ENCODE measurements at regions not wholly inside any gene's neighbourhood (a gene's known extent, or its start where the extent isn't known, plus 50 kb on each side); places are given as distances from the start of the nearest gene placed in this dataset.

DNA sequence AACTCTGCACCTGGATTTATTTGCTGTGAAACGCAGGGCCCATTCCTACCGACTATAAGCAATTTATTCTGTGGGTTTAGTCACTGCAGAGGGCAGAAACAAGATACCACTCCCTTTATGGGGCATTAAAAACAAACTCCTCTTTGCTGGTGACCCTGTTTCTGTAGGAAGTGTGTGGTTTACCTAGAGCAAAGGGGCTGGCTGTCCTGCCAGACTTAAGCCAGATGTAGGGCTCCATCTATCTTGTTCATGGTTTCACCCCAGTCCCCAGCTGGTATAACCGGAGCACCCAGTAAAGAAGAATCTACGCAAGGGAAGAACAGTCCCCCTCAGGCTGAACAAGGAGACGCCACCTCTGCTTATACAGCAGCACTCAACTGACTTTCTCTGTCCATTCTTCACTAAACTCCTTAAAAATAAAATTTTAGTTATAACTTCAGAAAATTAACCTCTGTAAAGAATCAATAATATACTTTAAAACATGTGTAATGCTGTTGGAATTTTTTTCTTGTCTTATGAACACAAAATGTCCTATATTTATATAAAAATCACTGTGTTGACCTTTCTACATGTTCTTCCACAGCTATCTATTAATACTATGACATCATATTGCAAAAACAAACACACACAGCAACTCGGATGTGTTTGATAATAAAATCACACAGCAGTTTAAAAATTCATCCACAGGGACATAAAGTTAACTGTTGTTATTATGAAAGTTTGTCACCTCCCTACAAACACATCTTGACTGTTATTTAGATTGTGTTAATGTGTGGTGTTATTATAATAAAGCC lies 126.1 kb upstream of the RPS6KA2 start:
- TF ChIP-seq, protein P1, sequence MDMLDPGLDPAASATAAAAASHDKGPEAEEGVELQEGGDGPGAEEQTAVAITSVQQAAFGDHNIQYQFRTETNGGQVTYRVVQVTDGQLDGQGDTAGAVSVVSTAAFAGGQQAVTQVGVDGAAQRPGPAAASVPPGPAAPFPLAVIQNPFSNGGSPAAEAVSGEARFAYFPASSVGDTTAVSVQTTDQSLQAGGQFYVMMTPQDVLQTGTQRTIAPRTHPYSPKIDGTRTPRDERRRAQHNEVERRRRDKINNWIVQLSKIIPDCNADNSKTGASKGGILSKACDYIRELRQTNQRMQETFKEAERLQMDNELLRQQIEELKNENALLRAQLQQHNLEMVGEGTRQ (IDR thresholded peaks at IDR 0.05) = no peak
- TF ChIP-seq RCOR1 (IDR thresholded peaks at IDR 0.05; ENCODE audit: low read depth, low read length) = no peak
- TF ChIP-seq RFX5 (IDR thresholded peaks at IDR 0.05) = no peak
- TF ChIP-seq, protein P2, sequence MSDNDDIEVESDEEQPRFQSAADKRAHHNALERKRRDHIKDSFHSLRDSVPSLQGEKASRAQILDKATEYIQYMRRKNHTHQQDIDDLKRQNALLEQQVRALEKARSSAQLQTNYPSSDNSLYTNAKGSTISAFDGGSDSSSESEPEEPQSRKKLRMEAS (IDR thresholded peaks at IDR 0.05) = no peak
- TF ChIP-seq ZNF302 (CRISPR knock-in tag; IDR thresholded peaks at IDR 0.05) = no peak
- TF ChIP-seq EP300 (IDR thresholded peaks at IDR 0.05) = no peak
- no peak for TF ChIP-seq HDAC2 (IDR thresholded peaks at IDR 0.05)
- TF ChIP-seq, protein P3, sequence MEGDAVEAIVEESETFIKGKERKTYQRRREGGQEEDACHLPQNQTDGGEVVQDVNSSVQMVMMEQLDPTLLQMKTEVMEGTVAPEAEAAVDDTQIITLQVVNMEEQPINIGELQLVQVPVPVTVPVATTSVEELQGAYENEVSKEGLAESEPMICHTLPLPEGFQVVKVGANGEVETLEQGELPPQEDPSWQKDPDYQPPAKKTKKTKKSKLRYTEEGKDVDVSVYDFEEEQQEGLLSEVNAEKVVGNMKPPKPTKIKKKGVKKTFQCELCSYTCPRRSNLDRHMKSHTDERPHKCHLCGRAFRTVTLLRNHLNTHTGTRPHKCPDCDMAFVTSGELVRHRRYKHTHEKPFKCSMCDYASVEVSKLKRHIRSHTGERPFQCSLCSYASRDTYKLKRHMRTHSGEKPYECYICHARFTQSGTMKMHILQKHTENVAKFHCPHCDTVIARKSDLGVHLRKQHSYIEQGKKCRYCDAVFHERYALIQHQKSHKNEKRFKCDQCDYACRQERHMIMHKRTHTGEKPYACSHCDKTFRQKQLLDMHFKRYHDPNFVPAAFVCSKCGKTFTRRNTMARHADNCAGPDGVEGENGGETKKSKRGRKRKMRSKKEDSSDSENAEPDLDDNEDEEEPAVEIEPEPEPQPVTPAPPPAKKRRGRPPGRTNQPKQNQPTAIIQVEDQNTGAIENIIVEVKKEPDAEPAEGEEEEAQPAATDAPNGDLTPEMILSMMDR (IDR thresholded peaks at IDR 0.05) = no peak
- no peak for TF ChIP-seq POLR2A (IDR thresholded peaks at IDR 0.05; ENCODE audit: low read length)
- TF ChIP-seq CEBPB (IDR thresholded peaks at IDR 0.05) = no peak
- no peak for TF ChIP-seq MYC (IDR thresholded peaks at IDR 0.05; ENCODE audit: borderline replicate concordance, low read length)

Measured in A549 (cell line).